ENCODE measurements at regions not wholly inside any gene's neighbourhood (a gene's known extent, or its start where the extent isn't known, plus 50 kb on each side); places are given as distances from the start of the nearest gene placed in this dataset.
"Not testable (repeated sequence)": the region's sequence is repeated elsewhere in the genome, so short reads cannot be mapped to it uniquely, and the experiment has no call there.

GRCh38 chr7:136412952-136413351 lies 435.8 kb upstream of the MTPN start:
- no peaks in the 10 kb centered on the region for H3K9me3 ChIP-seq (ENCODE audit: control insufficient read depth in 1 of 2, low read length in 2 of 2)

GRCh38 chr7:136405931-136406777 lies 429.0 kb upstream of the MTPN start:
- no peaks in the 10 kb centered on the region for H3K27me3 ChIP-seq (ENCODE audit: low read depth, low read length)
- peaks cover 0 to 6% of the 10 kb centered on the region in 2 donors for H3K4me1 ChIP-seq (ENCODE audit: control insufficient read depth in 1 of 2, insufficient read depth in 2 of 2, low read length in 2 of 2)
- H3K4me3 ChIP-seq (ENCODE audit: low read depth in 1 of 2, low read length in 2 of 2) = no peak overlapping the region
- no peaks in the 10 kb centered on the region for H3K36me3 ChIP-seq (ENCODE audit: control insufficient read depth in 1 of 2, insufficient read depth in 2 of 2, low read length in 2 of 2)
- no peaks in the 10 kb centered on the region for H3K9me3 ChIP-seq (ENCODE audit: control insufficient read depth in 1 of 2, low read length in 2 of 2)
- H3K27ac ChIP-seq (ENCODE audit: low read length) = no peak overlapping the region

More at GRCh38 chr7:136412952-136413351, 435.8 kb upstream of the MTPN start:
- Histone ChIP-seq H3K4me1 (ENCODE audit: control insufficient read depth in 1 of 2, insufficient read depth in 2 of 2, low read length in 2 of 2) (no peaks in the 10 kb centered on the region), H3K27ac (ENCODE audit: low read length) (no peak overlapping the region), H3K27me3 (ENCODE audit: low read depth, low read length) (no peaks in the 10 kb centered on the region), H3K36me3 (ENCODE audit: control insufficient read depth in 1 of 2, insufficient read depth in 2 of 2, low read length in 2 of 2) (no peaks in the 10 kb centered on the region), H3K4me3 (ENCODE audit: low read depth in 1 of 2, low read length in 2 of 2) (no peak overlapping the region)

- H3K4me1 ChIP-seq (ENCODE audit: control insufficient read depth in 1 of 2, insufficient read depth in 2 of 2, low read length in 2 of 2) = peaks cover 0 to 6% of the 10 kb centered on the region in 2 donors
- no peaks in the 10 kb centered on the region for H3K27me3 ChIP-seq (ENCODE audit: low read depth, low read length)
- H3K4me3 ChIP-seq (ENCODE audit: low read depth in 1 of 2, low read length in 2 of 2) = no peak overlapping the region
- no peak overlapping the region for H3K27ac ChIP-seq (ENCODE audit: low read length)
- H3K9me3 ChIP-seq (ENCODE audit: control insufficient read depth in 1 of 2, low read length in 2 of 2) = no peaks in the 10 kb centered on the region
- no peaks in the 10 kb centered on the region for H3K36me3 ChIP-seq (ENCODE audit: control insufficient read depth in 1 of 2, insufficient read depth in 2 of 2, low read length in 2 of 2)
Measured at GRCh38 chr7:136403591-136403990, 426.4 kb upstream of the MTPN start.

- H3K27me3 ChIP-seq (ENCODE audit: low read depth, low read length) = no peaks in the 10 kb centered on the region
- H3K27ac ChIP-seq (ENCODE audit: low read length) = no peak overlapping the region
- H3K36me3 ChIP-seq (ENCODE audit: control insufficient read depth in 1 of 2, insufficient read depth in 2 of 2, low read length in 2 of 2) = no peaks in the 10 kb centered on the region
- no peak overlapping the region for H3K4me3 ChIP-seq (ENCODE audit: low read depth in 1 of 2, low read length in 2 of 2)
- H3K4me1 ChIP-seq (ENCODE audit: control insufficient read depth in 1 of 2, insufficient read depth in 2 of 2, low read length in 2 of 2) = peaks cover 0 to 6% of the 10 kb centered on the region in 2 donors
- no peaks in the 10 kb centered on the region for H3K9me3 ChIP-seq (ENCODE audit: control insufficient read depth in 1 of 2, low read length in 2 of 2)
Measured at GRCh38 chr7:136400877-136401276, 423.7 kb upstream of the MTPN start.

GRCh38 chr7:136399385-136399784 lies 422.2 kb upstream of the MTPN start:
- Histone ChIP-seq H3K9me3 (ENCODE audit: control insufficient read depth in 1 of 2, low read length in 2 of 2) (no peaks in the 10 kb centered on the region), H3K4me3 (ENCODE audit: low read depth in 1 of 2, low read length in 2 of 2) (no peak overlapping the region), H3K27me3 (ENCODE audit: low read depth, low read length) (no peaks in the 10 kb centered on the region), H3K27ac (ENCODE audit: low read length) (no peak overlapping the region), H3K4me1 (ENCODE audit: control insufficient read depth in 1 of 2, insufficient read depth in 2 of 2, low read length in 2 of 2) (peaks cover 0 to 2% of the 10 kb centered on the region in 2 donors), H3K36me3 (ENCODE audit: control insufficient read depth in 1 of 2, insufficient read depth in 2 of 2, low read length in 2 of 2) (no peaks in the 10 kb centered on the region)

GRCh38 chr7:136392856-136393255 lies 415.7 kb upstream of the MTPN start:
- Histone ChIP-seq H3K36me3 (ENCODE audit: control insufficient read depth in 1 of 2, insufficient read depth in 2 of 2, low read length in 2 of 2) (no peaks in the 10 kb centered on the region), H3K4me1 (ENCODE audit: control insufficient read depth in 1 of 2, insufficient read depth in 2 of 2, low read length in 2 of 2) (no peaks in the 10 kb centered on the region), H3K27me3 (ENCODE audit: low read depth, low read length) (no peaks in the 10 kb centered on the region), H3K4me3 (ENCODE audit: low read depth in 1 of 2, low read length in 2 of 2) (no peak overlapping the region), H3K27ac (ENCODE audit: low read length) (no peak overlapping the region), H3K9me3 (ENCODE audit: control insufficient read depth in 1 of 2, low read length in 2 of 2) (no peaks in the 10 kb centered on the region)

GRCh38 chr7:136391371-136391770 lies 414.2 kb upstream of the MTPN start:
- H3K4me3 ChIP-seq (ENCODE audit: low read depth in 1 of 2, low read length in 2 of 2) = no peak overlapping the region
- H3K27me3 ChIP-seq (ENCODE audit: low read depth, low read length) = no peaks in the 10 kb centered on the region
- H3K4me1 ChIP-seq (ENCODE audit: control insufficient read depth in 1 of 2, insufficient read depth in 2 of 2, low read length in 2 of 2) = no peaks in the 10 kb centered on the region
- H3K9me3 ChIP-seq (ENCODE audit: control insufficient read depth in 1 of 2, low read length in 2 of 2) = no peaks in the 10 kb centered on the region
- H3K36me3 ChIP-seq (ENCODE audit: control insufficient read depth in 1 of 2, insufficient read depth in 2 of 2, low read length in 2 of 2) = no peaks in the 10 kb centered on the region
- H3K27ac ChIP-seq (ENCODE audit: low read length) = no peak overlapping the region

- Histone ChIP-seq H3K27ac (ENCODE audit: low read length) (no peak overlapping the region), H3K27me3 (ENCODE audit: low read depth, low read length) (no peaks in the 10 kb centered on the region), H3K9me3 (ENCODE audit: control insufficient read depth in 1 of 2, low read length in 2 of 2) (no peaks in the 10 kb centered on the region), H3K4me1 (ENCODE audit: control insufficient read depth in 1 of 2, insufficient read depth in 2 of 2, low read length in 2 of 2) (no peaks in the 10 kb centered on the region), H3K4me3 (ENCODE audit: low read depth in 1 of 2, low read length in 2 of 2) (no peak overlapping the region), H3K36me3 (ENCODE audit: control insufficient read depth in 1 of 2, insufficient read depth in 2 of 2, low read length in 2 of 2) (no peaks in the 10 kb centered on the region)
Measured at GRCh38 chr7:136389933-136390332, 412.8 kb upstream of the MTPN start.

- Histone ChIP-seq H3K27me3 (ENCODE audit: low read depth, low read length) (no peaks in the 10 kb centered on the region), H3K36me3 (ENCODE audit: control insufficient read depth in 1 of 2, insufficient read depth in 2 of 2, low read length in 2 of 2) (no peaks in the 10 kb centered on the region), H3K4me3 (ENCODE audit: low read depth in 1 of 2, low read length in 2 of 2) (no peak overlapping the region), H3K9me3 (ENCODE audit: control insufficient read depth in 1 of 2, low read length in 2 of 2) (no peaks in the 10 kb centered on the region), H3K27ac (ENCODE audit: low read length) (no peak overlapping the region), H3K4me1 (ENCODE audit: control insufficient read depth in 1 of 2, insufficient read depth in 2 of 2, low read length in 2 of 2) (no peaks in the 10 kb centered on the region)
Measured at GRCh38 chr7:136386876-136387275, 409.7 kb upstream of the MTPN start.

- not testable (repeated sequence) for H3K9me3 ChIP-seq (ENCODE audit: control insufficient read depth in 1 of 2, low read length in 2 of 2); H3K27ac ChIP-seq (ENCODE audit: low read length); H3K4me3 ChIP-seq (ENCODE audit: low read depth in 1 of 2, low read length in 2 of 2); H3K36me3 ChIP-seq (ENCODE audit: control insufficient read depth in 1 of 2, insufficient read depth in 2 of 2, low read length in 2 of 2); H3K27me3 ChIP-seq (ENCODE audit: low read depth, low read length); H3K4me1 ChIP-seq (ENCODE audit: control insufficient read depth in 1 of 2, insufficient read depth in 2 of 2, low read length in 2 of 2)
Measured at GRCh38 chr7:136371409-136371808, 394.2 kb upstream of the MTPN start.

GRCh38 chr7:136370137-136370536 lies 393.0 kb upstream of the MTPN start:
- no peak overlapping the region for H3K27ac ChIP-seq (ENCODE audit: low read length)
- no peaks in the 10 kb centered on the region for H3K4me1 ChIP-seq (ENCODE audit: control insufficient read depth in 1 of 2, insufficient read depth in 2 of 2, low read length in 2 of 2)
- no peaks in the 10 kb centered on the region for H3K27me3 ChIP-seq (ENCODE audit: low read depth, low read length)
- H3K4me3 ChIP-seq (ENCODE audit: low read depth in 1 of 2, low read length in 2 of 2) = no peak overlapping the region
- H3K36me3 ChIP-seq (ENCODE audit: control insufficient read depth in 1 of 2, insufficient read depth in 2 of 2, low read length in 2 of 2) = no peaks in the 10 kb centered on the region
- no peaks in the 10 kb centered on the region for H3K9me3 ChIP-seq (ENCODE audit: control insufficient read depth in 1 of 2, low read length in 2 of 2)

- Histone ChIP-seq H3K4me1 (ENCODE audit: control insufficient read depth in 1 of 2, insufficient read depth in 2 of 2, low read length in 2 of 2) (no peaks in the 10 kb centered on the region), H3K4me3 (ENCODE audit: low read depth in 1 of 2, low read length in 2 of 2) (no peak overlapping the region)
Measured at GRCh38 chr7:136369225-136369624, 392.1 kb upstream of the MTPN start.

More at GRCh38 chr7:136369225-136369624, 392.1 kb upstream of the MTPN start:
- no peak overlapping the region for H3K27ac ChIP-seq (ENCODE audit: low read length)
- H3K27me3 ChIP-seq (ENCODE audit: low read depth, low read length) = no peaks in the 10 kb centered on the region
- H3K9me3 ChIP-seq (ENCODE audit: control insufficient read depth in 1 of 2, low read length in 2 of 2) = no peaks in the 10 kb centered on the region
- no peaks in the 10 kb centered on the region for H3K36me3 ChIP-seq (ENCODE audit: control insufficient read depth in 1 of 2, insufficient read depth in 2 of 2, low read length in 2 of 2)
